Stimulated activated CD4-positive, alpha-beta T cell treated with anti-CD3 and anti-CD28 coated beads, Interleukin-4, amount 100 ng/mL, for 48 hours (primary cell): ENCODE measurements at regions not wholly inside any gene's neighbourhood (a gene's known extent, or its start where the extent isn't known, plus 50 kb on each side); places are given as distances from the start of the nearest gene placed in this dataset.

Experiments
- DNase-seq, 2 donors: peaks; one replicate each; pipeline ENCODE4 v3.0.0-alpha.2; 2020; ENCODE audit warnings: low read depth in 2 of 2

DNA sequence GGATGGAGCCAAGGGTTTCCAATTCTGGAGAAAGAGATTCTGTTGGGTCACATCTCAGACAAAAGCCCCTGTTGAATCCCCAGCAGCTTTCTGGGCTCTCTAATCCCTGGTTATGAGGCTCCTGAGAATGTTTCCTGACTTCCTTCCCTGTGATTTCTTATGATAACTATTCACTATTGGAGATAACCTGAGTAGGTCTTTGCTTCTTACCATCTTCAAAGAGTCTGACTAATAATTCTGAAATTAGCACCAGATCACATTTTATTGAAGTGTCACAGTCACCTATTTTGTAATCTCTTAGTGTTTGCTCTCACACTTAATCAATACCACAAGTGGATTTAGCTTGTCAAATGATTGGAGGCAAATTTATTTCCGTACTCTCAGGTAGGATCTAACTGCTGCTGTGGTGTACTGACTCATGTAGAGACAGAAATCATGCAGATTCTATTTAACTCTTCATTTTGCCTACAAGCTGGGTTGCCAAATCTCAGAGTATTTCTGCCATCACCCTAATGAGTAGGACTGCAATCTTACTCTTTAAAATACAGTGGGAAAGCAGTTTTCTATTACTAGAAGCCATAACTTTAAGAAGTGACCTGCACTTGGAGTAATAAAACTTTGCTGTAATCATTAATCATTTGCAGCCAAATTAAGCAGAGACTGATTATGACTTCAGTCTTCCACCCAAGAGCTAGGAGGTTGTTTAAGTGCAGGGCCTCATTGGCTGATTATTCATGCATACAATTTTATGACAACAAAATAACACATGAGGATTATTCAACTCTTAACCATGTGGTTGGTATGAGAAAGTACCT is 422.1 kb downstream of the EPM2A start:
- DNase-seq, result no peak

DNA sequence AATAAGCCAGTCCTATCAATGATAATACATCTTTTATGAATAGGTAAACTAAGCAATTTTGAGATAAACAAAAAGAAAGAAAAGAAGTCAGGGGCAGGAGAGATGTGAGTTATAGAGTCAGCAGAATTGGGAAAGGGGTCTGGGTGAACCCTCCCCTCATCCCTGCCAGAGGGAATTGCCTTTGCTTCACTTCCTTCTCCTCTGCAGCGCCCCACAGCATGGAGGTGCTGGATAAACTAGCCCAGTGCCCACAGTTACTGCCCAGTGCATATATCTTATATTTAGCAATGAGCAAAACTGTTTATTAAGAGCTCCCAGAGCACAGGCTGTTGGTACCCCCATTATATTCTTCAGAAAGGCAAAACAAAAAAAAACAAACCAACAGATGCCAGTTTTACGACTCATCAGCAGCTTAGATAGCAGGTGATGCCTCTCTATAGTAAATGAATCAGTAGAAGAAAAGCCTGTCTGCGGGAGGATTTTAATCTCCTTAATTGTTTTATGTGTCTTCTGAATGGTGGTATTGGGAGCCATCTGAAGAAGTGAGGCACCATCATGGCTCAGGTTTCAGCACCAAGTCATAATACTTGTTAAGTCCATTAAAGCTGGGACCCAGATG is 419.2 kb downstream of the EPM2A start:
- DNase-seq, result no peak

DNA sequence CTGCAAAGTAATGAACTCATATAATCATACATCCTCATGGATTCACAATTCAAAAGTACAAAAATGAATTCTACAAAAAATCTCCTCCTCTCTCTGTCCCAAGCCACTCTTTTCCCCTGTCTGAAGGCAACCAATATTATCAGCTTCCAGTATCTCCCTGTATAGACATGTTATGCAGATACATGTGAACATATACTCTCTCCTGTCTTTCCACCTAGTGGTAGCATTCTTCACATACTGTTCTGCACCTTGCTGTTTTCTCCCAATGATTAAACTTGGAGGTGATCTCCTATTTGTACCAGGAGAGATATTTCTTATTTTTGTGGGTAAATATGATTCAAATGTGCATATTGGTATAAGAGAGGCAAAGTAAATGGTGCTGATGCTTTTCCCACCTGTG is 416.4 kb downstream of the EPM2A start:
- DNase-seq, result no peak

DNA sequence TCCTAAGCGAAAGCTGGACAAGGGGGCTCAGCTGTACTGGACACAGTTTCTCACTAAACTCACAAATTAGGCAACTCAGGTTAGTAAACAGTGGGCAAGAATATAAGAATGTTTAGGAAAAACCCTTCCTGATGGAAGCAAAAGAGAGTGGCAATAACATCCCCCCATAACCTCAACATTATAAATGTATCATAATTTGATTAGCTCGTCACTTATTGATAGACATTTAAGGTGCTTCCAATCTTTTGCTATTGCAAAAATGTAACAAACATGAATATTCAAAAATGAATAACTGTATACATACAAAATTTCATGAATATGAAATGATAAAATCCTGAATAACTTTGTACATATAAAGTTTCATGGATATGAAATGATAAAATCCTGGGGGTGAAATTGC is 415.7 kb downstream of the EPM2A start:
- DNase-seq, result no peak

DNA sequence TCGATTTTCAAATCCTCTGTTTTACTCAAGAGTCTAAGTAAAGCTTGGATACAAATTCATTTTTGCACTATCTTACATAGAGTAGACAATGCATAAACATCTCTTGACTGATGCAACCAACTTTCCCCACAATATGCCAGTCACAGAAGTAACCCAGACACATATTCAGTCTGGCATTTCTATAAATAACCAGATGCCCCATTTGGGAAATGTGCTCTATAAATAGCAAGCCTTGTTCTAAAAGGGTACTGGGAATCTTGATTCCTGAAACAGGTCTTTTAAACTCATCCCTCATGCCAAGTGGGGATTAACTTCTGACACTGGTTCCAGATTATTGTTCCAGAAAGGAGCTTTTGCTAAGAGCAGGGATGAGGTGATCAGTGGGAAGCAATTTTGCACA is 411.7 kb downstream of the EPM2A start:
- no peak for DNase-seq

DNA sequence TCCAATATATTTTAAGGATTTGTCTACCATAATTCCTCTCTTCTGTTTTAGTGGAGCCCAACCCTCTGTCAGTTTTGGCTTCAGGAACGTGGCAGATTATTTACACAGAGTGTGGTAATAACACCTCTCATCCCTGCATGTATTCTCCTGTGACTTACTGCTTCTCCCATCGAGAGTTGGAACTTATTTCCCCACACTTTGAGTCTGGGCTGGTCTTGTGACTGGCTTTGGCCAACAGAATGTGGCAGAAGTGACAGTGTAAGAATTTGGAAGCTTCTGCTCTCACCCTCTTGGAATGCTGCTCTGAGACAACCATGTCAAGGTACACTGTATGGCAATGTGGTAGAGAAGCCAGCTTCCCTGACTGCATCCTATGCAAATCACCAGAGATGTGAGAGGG is 407.7 kb downstream of the EPM2A start:
- no peak for DNase-seq

DNA sequence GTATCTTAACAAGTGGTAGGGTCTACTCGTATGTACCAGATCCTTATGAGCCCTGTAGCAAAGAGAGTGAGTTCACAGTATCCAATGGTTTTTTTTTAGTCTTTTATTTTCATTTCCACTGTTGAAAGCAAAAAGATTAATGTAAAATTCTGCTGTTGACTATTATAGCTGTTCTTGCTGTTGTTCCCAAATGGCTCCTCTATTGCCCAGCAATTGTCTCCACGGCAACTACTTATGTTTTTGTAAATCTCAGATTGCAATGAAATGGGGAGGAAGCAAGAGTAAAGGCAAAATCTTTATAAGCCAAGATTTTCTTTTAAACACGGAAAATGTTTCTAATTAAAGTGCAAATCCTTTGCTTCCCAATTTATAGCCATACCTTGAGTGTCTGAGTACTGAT is 406.1 kb downstream of the EPM2A start:
- no peak for DNase-seq

DNA sequence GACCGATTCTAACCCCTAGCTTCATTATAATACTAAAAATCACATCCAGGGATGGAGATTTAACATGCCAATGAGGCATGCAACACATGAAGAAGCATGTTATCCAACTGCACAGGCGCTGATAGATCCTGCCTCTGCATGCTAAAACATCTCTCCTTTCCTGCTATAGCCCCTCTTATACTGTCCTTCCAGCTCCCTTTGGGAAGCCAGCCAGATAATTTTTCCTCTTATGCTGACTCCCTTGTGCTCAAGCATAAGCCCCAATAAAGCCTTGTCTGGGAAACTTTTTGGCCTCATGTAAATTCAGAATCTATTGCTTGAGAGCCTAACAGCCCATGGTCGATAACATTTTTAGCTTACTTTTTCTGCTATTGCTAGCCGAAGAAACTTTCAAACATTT is 404.3 kb downstream of the EPM2A start:
- DNase-seq, result no peak

DNA sequence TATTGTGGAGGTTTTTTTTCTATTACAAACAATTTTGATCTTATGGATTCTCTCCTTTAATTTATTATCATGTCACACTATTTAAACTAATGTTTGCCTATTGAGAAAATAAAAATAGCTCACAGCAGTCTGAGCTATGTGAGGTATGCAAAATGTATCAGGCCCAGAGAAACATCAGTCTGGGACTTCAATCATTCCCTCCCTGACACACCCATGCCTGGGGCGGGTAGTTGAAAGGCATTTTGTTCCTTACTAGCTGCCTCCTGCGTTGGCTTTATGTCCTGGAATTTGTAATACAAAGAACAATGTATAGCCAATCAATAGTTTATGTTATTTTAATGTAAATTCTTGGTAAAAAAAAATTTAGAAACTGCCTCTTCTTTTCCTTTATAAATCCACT is 403.3 kb downstream of the EPM2A start:
- DNase-seq, result no peak

DNA sequence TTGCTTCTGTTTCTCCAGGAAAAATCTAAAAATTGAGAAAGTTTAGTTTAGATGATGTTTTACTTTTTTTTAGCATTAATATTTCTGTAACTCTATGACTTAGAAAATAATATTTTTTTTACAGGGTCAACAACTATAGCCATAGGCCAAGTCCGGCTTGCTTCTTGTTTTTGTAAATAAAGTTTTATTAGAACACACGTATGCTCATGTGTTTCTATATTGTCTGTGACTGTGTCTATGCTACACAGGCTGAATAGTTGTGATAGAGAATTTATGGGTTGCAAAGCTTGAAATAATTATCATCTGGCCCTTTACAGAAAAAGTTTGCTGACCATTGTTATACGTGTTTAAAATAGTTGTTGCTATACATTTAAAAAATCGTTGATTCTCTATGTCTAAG is 399.2 kb downstream of the EPM2A start:
- DNase-seq, result no peak

DNA sequence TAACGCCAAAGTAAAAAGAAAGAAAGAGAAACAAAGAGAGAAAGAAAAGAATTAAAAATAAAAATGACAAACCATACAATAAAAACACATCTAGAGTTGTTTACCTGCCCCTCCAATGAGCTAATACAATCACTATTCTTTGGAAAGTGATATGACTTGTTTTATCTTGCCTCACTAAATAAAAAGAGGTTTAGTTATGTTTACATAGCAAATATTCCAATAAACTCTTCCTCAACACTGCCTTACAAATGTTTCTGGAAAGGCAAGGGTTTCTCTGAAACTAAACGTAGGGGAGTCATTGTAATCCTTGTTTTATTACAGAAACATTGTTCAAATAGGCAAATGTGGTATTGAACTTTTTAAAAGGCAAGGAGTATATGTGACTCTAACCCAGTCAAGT is 396.2 kb downstream of the EPM2A start:
- no peak for DNase-seq

DNA sequence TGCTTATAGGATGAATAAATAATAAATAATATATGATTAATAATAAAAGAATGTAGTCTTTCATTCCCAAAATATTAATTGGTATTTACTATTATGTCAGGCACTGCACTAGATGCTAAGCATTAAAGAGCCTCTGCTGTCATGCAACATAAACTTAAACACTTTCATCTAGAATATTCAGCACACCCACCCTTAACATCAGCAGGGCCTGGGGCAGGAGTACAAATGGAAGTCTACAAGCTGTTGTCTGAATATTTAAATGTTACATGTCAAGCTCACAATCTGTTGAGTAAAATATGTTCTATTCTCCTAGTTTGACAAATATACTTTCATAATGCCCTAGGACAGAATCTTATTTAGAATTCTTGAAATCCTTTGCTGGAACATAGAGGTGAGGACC is 395.1 kb downstream of the EPM2A start:
- no peak for DNase-seq

DNA sequence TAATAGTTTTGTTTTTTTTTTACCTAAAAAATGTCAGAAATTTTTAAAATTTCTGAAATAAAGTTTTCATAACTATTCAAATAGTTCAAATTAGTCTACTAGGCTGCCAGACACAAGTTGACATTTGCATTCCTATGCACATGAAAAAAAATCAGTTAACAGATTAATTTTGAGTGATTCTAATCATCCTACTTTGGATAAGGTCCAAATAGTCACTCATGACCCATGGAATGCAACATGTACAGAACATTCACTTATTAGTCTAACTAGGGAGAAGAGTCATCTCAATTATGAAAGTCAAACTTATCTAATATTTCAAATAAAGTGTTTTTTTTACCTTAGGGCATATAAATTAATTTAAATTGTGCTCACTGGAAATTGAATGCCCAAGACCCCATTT is 390.2 kb downstream of the EPM2A start:
- DNase-seq, result no peak

DNA sequence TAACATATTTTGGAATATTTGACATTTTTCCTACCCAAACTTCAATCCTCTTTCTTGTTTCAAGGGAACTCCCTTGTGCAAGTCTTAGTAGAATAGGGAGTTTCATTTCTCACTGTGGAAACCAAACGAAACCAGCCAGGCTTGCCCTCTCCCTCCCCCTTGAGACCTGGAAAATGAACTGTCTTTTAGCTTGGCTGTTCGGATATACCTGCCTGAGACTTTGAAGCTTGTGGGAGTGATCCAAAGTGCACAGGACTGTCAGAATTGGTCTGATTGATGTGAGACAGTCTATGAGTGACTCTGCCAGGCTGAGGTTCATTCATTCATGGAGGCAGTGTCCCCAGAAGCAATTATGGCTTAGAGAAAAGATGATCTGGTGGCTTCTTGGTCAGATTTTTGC is 388.1 kb downstream of the EPM2A start:
- no peak for DNase-seq

DNA sequence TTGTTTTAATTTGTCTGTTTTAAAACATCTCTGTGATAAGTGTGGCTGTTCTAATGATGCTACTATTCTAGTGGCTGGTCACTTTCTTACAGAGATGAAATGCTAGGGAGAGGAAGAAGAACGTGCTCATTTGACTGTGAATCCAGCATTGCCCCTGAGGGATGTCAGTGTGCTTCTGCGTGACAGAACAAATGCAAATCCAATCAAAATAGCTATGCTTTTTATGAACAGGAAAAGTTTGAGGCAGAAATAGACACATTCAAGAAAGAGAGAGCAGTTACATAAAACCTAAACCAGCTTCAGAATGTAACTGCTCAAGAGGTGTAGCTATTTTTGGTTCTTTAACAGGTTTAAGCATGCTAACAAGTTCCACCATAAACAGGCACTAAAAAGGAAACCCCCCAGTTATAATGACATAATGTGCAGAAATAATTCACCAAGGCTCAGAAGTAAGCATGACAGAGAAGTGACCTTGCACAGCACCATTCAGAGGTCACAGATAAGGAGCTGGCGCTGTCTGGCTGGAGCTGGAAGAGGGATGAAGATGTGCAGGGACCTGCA is 385.3 kb downstream of the EPM2A start:
- no peak for DNase-seq

DNA sequence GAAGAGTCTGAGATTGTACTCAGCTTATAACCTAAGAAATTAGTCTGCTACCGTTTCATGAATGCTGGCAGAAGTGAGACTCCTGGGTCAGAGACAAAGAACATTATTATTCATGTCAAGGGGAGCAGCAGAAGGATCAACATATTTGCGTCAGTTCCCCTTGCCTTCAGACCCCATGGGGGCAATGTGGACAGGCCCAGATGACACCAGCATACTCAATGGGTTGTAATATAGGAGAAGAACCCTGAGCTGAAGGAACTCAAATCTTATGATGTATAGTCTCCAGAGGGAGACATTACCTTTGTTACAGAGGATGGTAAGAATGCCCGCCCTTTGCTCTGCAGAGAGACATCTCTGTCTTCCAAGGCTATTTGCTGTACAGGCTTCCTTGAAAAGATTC is 384.4 kb downstream of the EPM2A start:
- no peak for DNase-seq

DNA sequence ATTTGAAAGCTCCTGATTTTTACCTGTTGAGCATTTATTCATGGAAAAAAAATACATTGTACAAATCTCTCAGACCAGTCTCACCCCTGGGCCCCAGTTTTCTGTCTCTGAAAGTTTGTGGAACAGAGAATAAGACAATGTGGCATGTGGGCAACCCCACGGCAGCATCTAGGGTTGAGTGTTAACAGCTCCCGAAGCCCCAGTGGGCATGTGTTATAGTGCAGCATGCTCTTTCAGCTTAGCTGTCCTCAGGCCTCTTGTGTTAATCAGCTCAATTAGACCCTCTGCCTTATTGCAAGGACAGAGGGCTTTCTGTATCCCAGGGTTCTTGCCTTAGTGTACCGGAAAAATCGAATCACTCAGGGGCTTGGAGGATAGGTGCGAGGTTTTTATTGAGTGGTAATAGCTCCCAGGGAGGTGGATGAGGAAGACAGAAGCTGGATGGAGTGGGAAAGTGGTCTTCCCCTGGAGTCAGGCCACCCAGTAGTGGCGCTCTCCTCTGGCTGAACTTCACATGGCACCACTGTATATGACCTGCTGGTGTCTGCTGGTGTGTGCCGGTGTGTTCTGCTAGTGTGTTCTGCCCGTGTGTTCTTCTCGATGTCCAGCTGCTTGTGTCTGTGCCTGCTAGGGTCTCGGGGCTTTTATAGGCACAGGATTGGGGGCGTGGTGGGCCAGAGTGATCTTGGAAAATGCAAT is 382.8 kb downstream of the EPM2A start:
- DNase-seq, result no peak

DNA sequence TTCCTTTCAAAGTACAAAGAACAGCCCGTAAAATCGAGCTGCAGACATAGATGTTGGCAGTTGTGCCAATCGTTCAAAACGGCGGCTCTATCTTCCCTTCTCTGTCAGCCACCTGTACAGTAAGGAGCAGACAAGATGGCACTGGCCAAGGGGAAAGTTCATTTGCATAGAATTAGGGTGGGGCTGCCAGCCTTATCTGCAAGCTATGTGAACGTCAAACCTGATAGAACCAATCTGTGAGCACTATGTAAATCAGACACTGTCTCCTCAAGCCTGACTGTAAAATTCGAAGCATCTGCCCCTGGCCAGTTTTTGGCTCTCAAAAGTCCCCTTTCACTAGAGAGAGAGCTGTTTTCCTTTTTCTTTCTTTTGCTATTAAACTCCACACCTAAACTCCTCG is 374.5 kb downstream of the EPM2A start:
- no peak for DNase-seq

DNA sequence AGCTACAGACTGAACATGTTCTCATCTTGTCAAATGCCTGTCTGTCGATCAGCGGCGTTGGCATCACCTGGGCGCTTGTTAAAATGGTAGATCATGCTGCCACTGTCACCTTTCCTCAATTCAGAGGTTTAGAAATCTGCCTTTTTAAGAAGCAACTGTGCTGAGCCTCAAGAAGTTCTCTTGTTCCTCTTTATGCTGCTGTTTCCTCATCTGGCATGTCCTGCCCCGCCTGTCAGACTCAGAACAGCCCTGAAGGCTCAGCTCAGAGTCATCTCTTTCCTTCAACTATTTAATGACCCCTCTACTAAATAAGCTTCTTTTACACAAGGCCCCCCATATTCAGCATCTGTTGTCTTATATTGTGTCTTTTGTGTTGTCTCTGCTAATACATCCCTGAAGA is 368.2 kb downstream of the EPM2A start:
- DNase-seq, result no peak

DNA sequence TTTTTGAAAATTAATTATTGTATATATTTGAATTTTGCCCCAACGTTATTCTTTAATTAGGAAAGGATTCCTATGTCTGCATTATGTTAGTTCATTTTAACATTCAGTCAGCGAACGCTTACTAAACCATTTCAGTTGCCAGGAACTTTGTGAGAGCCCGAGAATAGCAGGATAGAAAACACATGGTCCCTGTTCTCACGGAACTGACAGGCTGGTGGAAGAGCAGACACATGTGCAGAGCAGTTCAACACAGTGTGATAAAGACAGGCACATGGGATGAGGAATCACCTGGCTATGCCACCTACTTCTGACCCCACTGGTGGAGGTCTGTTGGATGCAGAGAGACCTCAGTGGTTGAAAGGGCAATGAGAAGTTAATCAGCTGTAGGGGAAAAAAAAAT is 367.2 kb downstream of the EPM2A start:
- no peak for DNase-seq

DNA sequence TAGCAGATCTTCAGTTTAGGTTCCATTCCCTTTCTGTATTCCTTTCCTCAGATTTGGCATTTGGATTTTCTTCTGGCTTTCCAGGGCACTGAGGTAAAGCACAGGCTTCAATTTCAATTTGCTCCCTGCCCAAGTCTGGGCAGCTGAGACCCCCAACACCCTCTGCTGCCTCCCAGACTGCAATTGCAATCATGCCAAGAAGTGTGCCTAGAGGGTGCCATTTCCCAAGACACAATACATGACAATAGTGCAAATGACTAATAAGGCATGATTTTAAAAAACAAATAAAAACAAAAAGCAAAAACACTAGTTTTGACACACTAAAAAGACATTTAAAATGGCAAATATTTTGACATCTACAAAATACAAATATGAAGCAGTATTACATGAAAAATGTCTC is 364.8 kb downstream of the EPM2A start:
- no peak for DNase-seq

DNA sequence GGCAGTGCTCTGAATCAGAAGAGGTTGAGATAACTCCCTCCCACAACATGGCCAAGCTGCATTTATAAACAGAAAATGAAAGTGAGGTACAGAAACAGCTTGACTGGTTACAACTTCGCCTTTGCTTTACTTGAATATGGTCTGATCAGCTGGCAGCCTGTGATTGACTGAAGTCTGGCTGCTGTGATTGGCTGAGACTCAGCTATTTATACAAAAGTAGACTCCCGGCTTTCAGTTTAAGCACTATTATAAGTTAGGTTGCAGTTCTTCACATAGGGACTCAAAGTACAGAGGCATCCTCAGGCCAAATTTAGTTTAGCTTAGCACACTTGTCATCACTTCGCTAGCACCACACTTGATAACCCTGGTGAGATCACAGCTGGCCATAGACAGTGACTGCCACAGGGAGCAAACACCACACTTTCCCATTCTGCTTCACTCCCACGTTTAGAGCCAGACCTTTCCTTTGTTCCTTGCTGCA is 362.6 kb downstream of the EPM2A start:
- no peak for DNase-seq

DNA sequence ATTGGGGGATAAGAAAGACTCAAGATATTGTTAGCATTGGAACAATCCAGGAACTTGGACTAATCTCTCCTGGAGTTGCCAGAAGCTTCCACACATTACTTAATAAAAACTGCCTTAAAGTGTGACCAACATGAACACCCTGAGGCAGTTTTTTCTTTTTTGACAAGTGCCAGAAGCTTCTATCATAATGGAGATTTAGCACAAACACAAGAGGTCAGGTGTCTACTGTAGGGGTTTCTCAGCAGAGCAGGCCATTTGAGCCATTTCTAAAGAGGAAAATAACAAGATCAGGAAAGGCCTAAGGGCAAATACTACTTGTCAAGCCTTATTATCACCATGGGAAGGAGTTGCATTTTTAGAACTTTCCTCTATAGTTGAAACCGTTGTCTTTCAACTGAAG is 361.5 kb downstream of the EPM2A start:
- DNase-seq, result no peak
